GM23338 (cell line): ENCODE measurements at regions not wholly inside any gene's neighbourhood (a gene's known extent, or its start where the extent isn't known, plus 50 kb on each side); places are given as distances from the start of the nearest gene placed in this dataset.

ENCODE experiments used
- ATAC-seq: fragments of 200-7000 bp; cut with Tn5 transposase; 3 replicates; pipeline ENCODE4 v1.9.1; 2020
- DNase-seq: peaks from one replicate; pipeline ENCODE4 v3.0.0-alpha.2; 2015; ENCODE audit warnings: low spot score
- H2AFZ ChIP-seq: fragments of 200-600 bp; sonication (generic); 2 replicates; pipeline ENCODE4 v1.8.0; 2016; ENCODE audit warnings: antibody characterized with exemption, mild to moderate bottlenecking, moderate library complexity
- H3F3A ChIP-seq: fragments of 200-600 bp; sonication (generic); replicated peaks from 2 replicates; pipeline ENCODE4 v1.8.0; 2017; ENCODE audit warnings: antibody characterized with exemption, mixed run types, low read depth
- H3K27ac ChIP-seq: fragments of 200-600 bp; sonication (generic); 2 replicates; pipeline ENCODE4 v1.6.1; 2016; ENCODE audit warnings: low read depth
- H3K27me3 ChIP-seq: fragments of 200-600 bp; sonication (generic); 2 replicates; pipeline ENCODE4 v1.8.0; 2016; ENCODE audit warnings: mild to moderate bottlenecking, mixed run types, moderate library complexity; ENCODE audit not compliant: insufficient read depth
- H3K36me3 ChIP-seq: fragments of 200-600 bp; sonication (generic); 2 replicates; pipeline ENCODE4 v1.8.0; 2016; ENCODE audit warnings: mild to moderate bottlenecking; ENCODE audit not compliant: insufficient read depth
- H3K4me1 ChIP-seq: fragments of 200-600 bp; sonication (generic); 2 replicates; pipeline ENCODE4 v1.8.0; 2016; ENCODE audit warnings: mild to moderate bottlenecking, moderate library complexity; ENCODE audit not compliant: insufficient read depth
- H3K4me2 ChIP-seq: fragments of 200-600 bp; sonication (generic); 2 replicates; pipeline ENCODE4 v1.7.1; 2017; ENCODE audit warnings: mixed run types
- H3K4me3 ChIP-seq: fragments of 200-600 bp; sonication (generic); 2 replicates; pipeline ENCODE4 v1.6.1; 2016; ENCODE audit warnings: mixed run types
- H3K79me2 ChIP-seq: fragments of 200-600 bp; sonication (generic); replicated peaks from 2 replicates; pipeline ENCODE4 v1.8.0; 2017; ENCODE audit warnings: mild to moderate bottlenecking; ENCODE audit not compliant: insufficient read depth
- H3K9me2 ChIP-seq: fragments of 200-600 bp; sonication (generic); 2 replicates; pipeline ENCODE4 v1.8.0; 2017; ENCODE audit not compliant: insufficient read depth
- H4K20me1 ChIP-seq: fragments of 200-600 bp; sonication (generic); replicated peaks from 2 replicates; pipeline ENCODE4 v1.8.0; 2017; ENCODE audit warnings: mild to moderate bottlenecking; ENCODE audit not compliant: insufficient read depth
- H3K27ac Mint-ChIP-seq: 2 replicates; pipeline ENCODE4 v1.8.0; 2020; ENCODE audit warnings: inconsistent platforms, mild to moderate bottlenecking, moderate library complexity, mixed read lengths
- H3K27me3 Mint-ChIP-seq: 3 replicates; pipeline ENCODE4 v1.8.0; 2022; ENCODE audit warnings: low read depth, mild to moderate bottlenecking, moderate library complexity, mixed read lengths, inconsistent platforms; ENCODE audit not compliant: insufficient read depth, poor library complexity
- H3K36me3 Mint-ChIP-seq: 3 replicates; pipeline ENCODE4 v1.8.0; 2021; ENCODE audit warnings: low read depth, mild to moderate bottlenecking, inconsistent platforms, moderate library complexity, mixed read lengths
- H3K4me1 Mint-ChIP-seq: 3 replicates; pipeline ENCODE4 v1.8.0; 2020; ENCODE audit warnings: mild to moderate bottlenecking, inconsistent platforms, mixed read lengths
- H3K4me3 Mint-ChIP-seq: 3 replicates; pipeline ENCODE4 v1.8.0; 2021; ENCODE audit warnings: moderate library complexity, mild to moderate bottlenecking, inconsistent platforms, mixed read lengths
- H3K9me3 Mint-ChIP-seq: 3 replicates; pipeline ENCODE4 v1.8.0; 2020; ENCODE audit warnings: moderate library complexity, mild to moderate bottlenecking, inconsistent platforms, mixed read lengths
- CREB1 ChIP-seq: fragments of 250-450 bp; sonication (Bioruptor Pico); IDR thresholded peaks from 2 replicates; pipeline ENCODE4 v1.5.0; 2020; ENCODE audit warnings: low read depth, mild to moderate bottlenecking, moderate library complexity
- EZH2 ChIP-seq: fragments of 200-600 bp; sonication (generic); IDR thresholded peaks from one replicate; pipeline ENCODE4 v1.8.0; 2017; ENCODE audit warnings: antibody characterized with exemption, mild to moderate bottlenecking, low read depth; ENCODE audit not compliant: unreplicated experiment
- EZH2phosphoT487 ChIP-seq: fragments of 200-600 bp; sonication (generic); IDR thresholded peaks from one replicate; pipeline ENCODE4 v1.8.1; 2018; ENCODE audit warnings: antibody characterized with exemption; ENCODE audit not compliant: unreplicated experiment
- JUNB ChIP-seq: IDR thresholded peaks from one replicate; pipeline ENCODE4 v1.6.1; 2016; ENCODE audit warnings: antibody characterized with exemption; ENCODE audit not compliant: unreplicated experiment
- STAT1 ChIP-seq: IDR thresholded peaks from one replicate; pipeline ENCODE4 v1.6.1; 2016; ENCODE audit warnings: antibody characterized with exemption; ENCODE audit not compliant: unreplicated experiment
- ZNF114 ChIP-seq: fragments of 250-450 bp; sonication (Bioruptor Pico); IDR thresholded peaks from 2 replicates; pipeline ENCODE4 v1.5.0; 2020; ENCODE audit warnings: mild to moderate bottlenecking, moderate library complexity
- TF ChIP-seq, protein P1 (sequence below): fragments of 250-450 bp; sonication (Bioruptor Pico); IDR thresholded peaks from 2 replicates; pipeline ENCODE4 v1.5.0; 2020; ENCODE audit warnings: mild to moderate bottlenecking, moderate library complexity
- TF ChIP-seq, protein P2 (sequence below): IDR thresholded peaks from 2 replicates; pipeline ENCODE4 v1.6.1; 2016; ENCODE audit warnings: antibody characterized with exemption

DNA sequence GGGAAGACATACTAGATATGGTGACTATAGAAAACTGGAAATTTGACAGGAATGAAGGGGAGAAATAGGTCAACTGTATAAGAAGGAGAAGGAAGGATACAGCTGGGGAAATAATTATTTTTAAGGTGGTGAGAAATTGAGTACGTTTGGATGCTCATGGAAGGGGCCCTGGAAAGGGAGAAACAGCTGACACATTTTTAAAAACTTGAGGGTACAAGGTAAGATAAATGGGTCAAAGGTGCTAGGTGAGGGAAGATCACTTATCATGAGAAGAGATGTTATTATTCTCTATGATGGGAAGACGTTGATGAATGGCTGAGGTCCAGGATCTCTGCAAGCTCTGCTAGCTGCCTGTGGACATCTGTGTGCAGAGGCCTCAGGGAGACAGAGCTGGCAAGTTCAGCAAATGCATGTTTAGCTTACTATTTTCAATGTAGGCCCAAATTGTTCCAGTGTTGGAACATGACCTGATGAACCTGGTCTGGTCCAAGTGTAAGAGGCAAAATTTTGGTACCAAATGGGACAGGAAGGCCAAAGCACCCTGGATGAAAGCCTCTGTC lies 181.7 kb downstream of the MTRR start:
- TF ChIP-seq, protein P1, sequence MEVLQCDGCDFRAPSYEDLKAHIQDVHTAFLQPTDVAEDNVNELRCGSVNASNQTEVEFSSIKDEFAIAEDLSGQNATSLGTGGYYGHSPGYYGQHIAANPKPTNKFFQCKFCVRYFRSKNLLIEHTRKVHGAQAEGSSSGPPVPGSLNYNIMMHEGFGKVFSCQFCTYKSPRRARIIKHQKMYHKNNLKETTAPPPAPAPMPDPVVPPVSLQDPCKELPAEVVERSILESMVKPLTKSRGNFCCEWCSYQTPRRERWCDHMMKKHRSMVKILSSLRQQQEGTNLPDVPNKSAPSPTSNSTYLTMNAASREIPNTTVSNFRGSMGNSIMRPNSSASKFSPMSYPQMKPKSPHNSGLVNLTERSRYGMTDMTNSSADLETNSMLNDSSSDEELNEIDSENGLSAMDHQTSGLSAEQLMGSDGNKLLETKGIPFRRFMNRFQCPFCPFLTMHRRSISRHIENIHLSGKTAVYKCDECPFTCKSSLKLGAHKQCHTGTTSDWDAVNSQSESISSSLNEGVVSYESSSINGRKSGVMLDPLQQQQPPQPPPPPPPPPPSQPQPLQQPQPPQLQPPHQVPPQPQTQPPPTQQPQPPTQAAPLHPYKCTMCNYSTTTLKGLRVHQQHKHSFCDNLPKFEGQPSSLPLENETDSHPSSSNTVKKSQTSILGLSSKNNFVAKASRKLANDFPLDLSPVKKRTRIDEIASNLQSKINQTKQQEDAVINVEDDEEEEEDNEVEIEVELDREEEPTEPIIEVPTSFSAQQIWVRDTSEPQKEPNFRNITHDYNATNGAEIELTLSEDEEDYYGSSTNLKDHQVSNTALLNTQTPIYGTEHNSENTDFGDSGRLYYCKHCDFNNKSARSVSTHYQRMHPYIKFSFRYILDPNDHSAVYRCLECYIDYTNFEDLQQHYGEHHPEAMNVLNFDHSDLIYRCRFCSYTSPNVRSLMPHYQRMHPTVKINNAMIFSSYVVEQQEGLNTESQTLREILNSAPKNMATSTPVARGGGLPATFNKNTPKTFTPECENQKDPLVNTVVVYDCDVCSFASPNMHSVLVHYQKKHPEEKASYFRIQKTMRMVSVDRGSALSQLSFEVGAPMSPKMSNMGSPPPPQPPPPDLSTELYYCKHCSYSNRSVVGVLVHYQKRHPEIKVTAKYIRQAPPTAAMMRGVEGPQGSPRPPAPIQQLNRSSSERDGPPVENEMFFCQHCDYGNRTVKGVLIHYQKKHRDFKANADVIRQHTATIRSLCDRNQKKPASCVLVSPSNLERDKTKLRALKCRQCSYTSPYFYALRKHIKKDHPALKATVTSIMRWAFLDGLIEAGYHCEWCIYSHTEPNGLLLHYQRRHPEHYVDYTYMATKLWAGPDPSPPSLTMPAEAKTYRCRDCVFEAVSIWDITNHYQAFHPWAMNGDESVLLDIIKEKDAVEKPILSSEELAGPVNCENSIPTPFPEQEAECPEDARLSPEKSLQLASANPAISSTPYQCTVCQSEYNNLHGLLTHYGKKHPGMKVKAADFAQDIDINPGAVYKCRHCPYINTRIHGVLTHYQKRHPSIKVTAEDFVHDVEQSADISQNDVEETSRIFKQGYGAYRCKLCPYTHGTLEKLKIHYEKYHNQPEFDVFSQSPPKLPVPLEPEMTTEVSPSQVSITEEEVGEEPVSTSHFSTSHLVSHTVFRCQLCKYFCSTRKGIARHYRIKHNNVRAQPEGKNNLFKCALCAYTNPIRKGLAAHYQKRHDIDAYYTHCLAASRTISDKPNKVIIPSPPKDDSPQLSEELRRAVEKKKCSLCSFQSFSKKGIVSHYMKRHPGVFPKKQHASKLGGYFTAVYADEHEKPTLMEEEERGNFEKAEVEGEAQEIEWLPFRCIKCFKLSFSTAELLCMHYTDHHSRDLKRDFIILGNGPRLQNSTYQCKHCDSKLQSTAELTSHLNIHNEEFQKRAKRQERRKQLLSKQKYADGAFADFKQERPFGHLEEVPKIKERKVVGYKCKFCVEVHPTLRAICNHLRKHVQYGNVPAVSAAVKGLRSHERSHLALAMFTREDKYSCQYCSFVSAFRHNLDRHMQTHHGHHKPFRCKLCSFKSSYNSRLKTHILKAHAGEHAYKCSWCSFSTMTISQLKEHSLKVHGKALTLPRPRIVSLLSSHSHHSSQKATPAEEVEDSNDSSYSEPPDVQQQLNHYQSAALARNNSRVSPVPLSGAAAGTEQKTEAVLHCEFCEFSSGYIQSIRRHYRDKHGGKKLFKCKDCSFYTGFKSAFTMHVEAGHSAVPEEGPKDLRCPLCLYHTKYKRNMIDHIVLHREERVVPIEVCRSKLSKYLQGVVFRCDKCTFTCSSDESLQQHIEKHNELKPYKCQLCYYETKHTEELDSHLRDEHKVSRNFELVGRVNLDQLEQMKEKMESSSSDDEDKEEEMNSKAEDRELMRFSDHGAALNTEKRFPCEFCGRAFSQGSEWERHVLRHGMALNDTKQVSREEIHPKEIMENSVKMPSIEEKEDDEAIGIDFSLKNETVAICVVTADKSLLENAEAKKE (CRISPR knock-in tag), result no peak
- TF ChIP-seq EZH2, result no peak
- TF ChIP-seq CREB1 (CRISPR knock-in tag), result no peak
- TF ChIP-seq ZNF114 (CRISPR knock-in tag), result no peak
- TF ChIP-seq EZH2phosphoT487, result no peak
- TF ChIP-seq JUNB, result no peak
- TF ChIP-seq STAT1, result no peak
- TF ChIP-seq, protein P2, sequence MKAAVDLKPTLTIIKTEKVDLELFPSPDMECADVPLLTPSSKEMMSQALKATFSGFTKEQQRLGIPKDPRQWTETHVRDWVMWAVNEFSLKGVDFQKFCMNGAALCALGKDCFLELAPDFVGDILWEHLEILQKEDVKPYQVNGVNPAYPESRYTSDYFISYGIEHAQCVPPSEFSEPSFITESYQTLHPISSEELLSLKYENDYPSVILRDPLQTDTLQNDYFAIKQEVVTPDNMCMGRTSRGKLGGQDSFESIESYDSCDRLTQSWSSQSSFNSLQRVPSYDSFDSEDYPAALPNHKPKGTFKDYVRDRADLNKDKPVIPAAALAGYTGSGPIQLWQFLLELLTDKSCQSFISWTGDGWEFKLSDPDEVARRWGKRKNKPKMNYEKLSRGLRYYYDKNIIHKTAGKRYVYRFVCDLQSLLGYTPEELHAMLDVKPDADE, result no peak
- Mint-ChIP-seq H3K36me3 (peaks cover 3% of the 10 kb centered on the region), H3K4me1 (peaks cover 13% of the 10 kb centered on the region; the same call in 2 of the 3 replicates), H3K4me3 (no peak overlapping the region), H3K27ac (no peak overlapping the region), H3K27me3 (no peaks in the 10 kb centered on the region), H3K9me3 (peaks cover 3% of the 10 kb centered on the region)
- Histone ChIP-seq H3K9me2 (no peaks in the 10 kb centered on the region; the same call in 1 of the 2 replicates), H3K79me2 (no peaks in the 10 kb centered on the region), H3K36me3 (no peaks in the 10 kb centered on the region), H3K27me3 (no peaks in the 10 kb centered on the region), H3K27ac (no peak overlapping the region), H4K20me1 (no peaks in the 10 kb centered on the region), H3K4me3 (no peak overlapping the region), H2AFZ (no peak overlapping the region; the same call in 1 of the 2 replicates), H3K4me1 (peaks cover 13% of the 10 kb centered on the region), H3F3A (no peaks in the 10 kb centered on the region), H3K4me2 (no peak overlapping the region)
- no peak for DNase-seq
- ATAC-seq, result no peak
